ENCODE measurements at regions not wholly inside any gene's neighbourhood (a gene's known extent, or its start where the extent isn't known, plus 50 kb on each side); places are given as distances from the start of the nearest gene placed in this dataset.

DNA sequence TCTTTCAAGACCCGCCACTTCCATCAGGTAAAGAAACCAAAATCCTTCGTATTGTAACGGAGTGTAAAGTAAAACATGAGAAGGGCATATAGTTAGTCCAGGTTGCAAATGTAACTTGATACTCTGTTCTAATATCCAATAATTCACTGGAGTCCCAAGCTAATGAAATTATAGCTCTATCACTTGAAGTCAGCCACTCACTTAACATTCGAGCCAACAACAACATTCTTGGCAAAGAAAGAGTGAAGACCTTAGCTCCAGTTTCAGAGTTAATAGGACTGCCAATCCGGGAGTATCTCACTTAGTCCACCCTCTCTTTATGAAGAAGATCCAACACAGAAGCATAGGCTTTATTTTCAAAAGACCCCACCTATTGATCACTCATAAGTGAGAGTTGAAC is 298.0 kb upstream of the SOX11 start:
- H3K9me3 ChIP-seq (ENCODE audit: low read length): no peaks in the 10 kb centered on the region
- no peaks in the 10 kb centered on the region for H3K36me3 ChIP-seq (ENCODE audit: insufficient read depth, low read length)
- peaks cover 5% of the 10 kb centered on the region for H3K4me1 ChIP-seq (ENCODE audit: insufficient read depth, low read length)
- H3K27me3 ChIP-seq (ENCODE audit: insufficient read depth, low read length): no peaks in the 10 kb centered on the region
- no peak overlapping the region for H3K4me3 ChIP-seq (ENCODE audit: low read length)
- H2AFZ ChIP-seq (ENCODE audit: low read depth, low read length): no peak overlapping the region

DNA sequence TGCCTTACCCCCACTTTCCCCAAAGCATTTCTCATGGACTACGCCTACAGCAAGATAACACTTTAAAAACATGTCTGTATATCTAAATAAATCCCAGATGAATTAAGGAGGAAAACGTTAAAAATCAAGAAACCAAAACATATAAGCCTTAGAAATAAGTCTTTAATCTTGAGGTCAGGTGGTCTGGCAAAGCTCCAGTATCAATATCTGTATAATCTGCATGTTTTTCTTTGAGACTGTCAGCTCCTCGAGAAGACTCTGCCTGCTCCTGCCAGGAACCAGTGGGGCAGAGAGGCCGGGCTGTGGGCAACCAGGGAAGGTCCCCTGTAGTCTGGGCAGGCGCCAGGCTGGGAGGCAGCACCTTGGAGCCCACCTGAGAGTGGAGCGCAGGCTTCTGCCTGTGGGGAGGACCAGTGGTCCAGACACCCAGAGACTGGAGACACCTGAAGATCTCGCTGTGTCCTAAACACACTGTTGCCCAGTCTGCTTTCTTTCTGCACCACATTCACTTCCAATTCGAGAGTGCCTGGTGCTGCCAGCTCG is 291.0 kb upstream of the SOX11 start:
- H3K36me3 ChIP-seq (ENCODE audit: insufficient read depth, low read length): no peaks in the 10 kb centered on the region
- H3K27me3 ChIP-seq (ENCODE audit: insufficient read depth, low read length): no peaks in the 10 kb centered on the region
- H3K4me3 ChIP-seq (ENCODE audit: low read length): no peak overlapping the region
- no peak overlapping the region for H2AFZ ChIP-seq (ENCODE audit: low read depth, low read length)
- H3K4me1 ChIP-seq (ENCODE audit: insufficient read depth, low read length): no peaks in the 10 kb centered on the region
- peaks cover 5% of the 10 kb centered on the region for H3K9me3 ChIP-seq (ENCODE audit: low read length)

DNA sequence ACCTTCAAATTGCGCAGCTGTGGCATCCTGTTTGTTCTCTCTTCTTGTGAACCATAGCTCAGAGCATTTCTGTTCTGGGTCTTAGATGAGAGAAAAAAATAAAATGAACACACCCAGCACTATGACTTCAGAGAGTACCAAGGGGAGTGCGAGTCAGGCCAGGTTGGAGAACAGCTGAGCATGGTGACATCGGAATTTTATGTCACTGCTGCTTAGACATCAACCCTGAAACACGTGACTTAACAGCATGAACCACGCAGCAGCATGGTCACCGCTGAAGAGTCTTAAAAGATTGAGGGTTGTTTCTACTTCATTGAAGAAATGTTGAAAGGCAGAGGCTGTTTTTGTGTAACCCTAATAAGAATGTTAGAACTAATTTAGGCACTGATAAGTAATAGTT is 288.8 kb upstream of the SOX11 start:
- Histone ChIP-seq H3K9me3 (ENCODE audit: low read length) (peaks cover 10% of the 10 kb centered on the region), H3K27me3 (ENCODE audit: insufficient read depth, low read length) (no peaks in the 10 kb centered on the region), H3K4me1 (ENCODE audit: insufficient read depth, low read length) (peaks cover 3% of the 10 kb centered on the region), H3K36me3 (ENCODE audit: insufficient read depth, low read length) (no peaks in the 10 kb centered on the region), H2AFZ (ENCODE audit: low read depth, low read length) (no peak overlapping the region), H3K4me3 (ENCODE audit: low read length) (no peak overlapping the region)

DNA sequence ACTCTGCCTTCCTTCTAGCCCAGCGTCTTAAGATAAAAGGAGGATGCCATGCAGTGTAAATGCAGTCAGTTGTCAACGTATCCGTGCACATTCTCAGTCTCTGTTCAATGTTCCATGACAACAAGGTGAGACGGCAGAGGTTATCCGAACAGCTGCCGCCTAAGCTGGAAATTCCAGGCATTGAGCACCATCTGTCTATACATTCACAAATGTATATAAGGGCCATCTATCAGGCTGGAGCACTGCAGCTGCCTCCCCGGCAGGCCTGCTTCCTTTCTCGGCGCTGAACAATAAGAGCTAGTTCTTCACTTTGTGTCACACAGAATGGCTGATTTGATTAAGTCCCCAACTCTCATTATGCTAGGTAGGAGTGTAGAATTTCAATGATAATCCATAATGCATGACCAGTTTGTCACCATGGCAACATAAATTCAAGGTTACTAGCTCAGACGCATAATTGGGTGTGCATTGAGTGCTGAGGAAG is 282.2 kb upstream of the SOX11 start:
- H3K9me3 ChIP-seq (ENCODE audit: low read length): peaks cover 7% of the 10 kb centered on the region
- H2AFZ ChIP-seq (ENCODE audit: low read depth, low read length): no peak overlapping the region
- H3K4me3 ChIP-seq (ENCODE audit: low read length): peak overlapping the region; percentile 10
- no peaks in the 10 kb centered on the region for H3K27me3 ChIP-seq (ENCODE audit: insufficient read depth, low read length)
- no peaks in the 10 kb centered on the region for H3K36me3 ChIP-seq (ENCODE audit: insufficient read depth, low read length)
- peaks cover 45% of the 10 kb centered on the region for H3K4me1 ChIP-seq (ENCODE audit: insufficient read depth, low read length)

DNA sequence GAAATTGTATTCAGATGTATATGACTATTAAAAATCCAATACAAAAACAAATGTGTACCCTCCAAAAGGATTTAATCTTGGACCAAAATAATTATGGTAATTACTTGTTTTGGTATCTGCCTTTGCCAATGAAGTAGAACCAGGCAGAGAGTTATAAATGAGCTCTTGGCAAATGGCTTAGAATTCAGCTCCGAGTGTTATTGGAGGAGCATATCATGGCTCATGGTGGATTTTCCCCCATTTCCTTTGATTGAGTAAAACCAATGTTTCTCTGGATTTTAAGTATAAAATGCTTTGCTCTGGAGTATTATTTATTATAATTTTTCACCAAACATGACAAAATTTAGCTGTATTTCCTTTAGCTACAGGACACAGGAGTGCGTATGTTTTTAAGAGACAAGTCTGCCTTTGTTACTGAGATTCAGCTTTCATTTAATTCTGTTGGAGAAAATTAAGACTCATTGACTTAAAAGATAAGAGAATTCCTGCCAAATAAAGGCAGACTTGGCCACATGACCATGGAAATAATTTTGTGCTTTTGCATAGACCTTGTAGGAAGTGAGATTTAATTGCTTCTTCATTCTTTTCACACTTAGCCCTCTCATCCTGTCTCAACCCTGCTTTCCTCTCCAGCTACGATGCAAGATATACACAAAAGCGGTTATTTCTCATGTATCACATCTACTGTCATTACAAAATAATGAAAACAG is 281.0 kb upstream of the SOX11 start:
- Histone ChIP-seq H2AFZ (ENCODE audit: low read depth, low read length) (peak overlapping the region; percentile 73), H3K27me3 (ENCODE audit: insufficient read depth, low read length) (no peaks in the 10 kb centered on the region), H3K4me3 (ENCODE audit: low read length) (no peak overlapping the region), H3K4me1 (ENCODE audit: insufficient read depth, low read length) (peaks cover 45% of the 10 kb centered on the region), H3K9me3 (ENCODE audit: low read length) (peaks cover 5% of the 10 kb centered on the region), H3K36me3 (ENCODE audit: insufficient read depth, low read length) (no peaks in the 10 kb centered on the region)

DNA sequence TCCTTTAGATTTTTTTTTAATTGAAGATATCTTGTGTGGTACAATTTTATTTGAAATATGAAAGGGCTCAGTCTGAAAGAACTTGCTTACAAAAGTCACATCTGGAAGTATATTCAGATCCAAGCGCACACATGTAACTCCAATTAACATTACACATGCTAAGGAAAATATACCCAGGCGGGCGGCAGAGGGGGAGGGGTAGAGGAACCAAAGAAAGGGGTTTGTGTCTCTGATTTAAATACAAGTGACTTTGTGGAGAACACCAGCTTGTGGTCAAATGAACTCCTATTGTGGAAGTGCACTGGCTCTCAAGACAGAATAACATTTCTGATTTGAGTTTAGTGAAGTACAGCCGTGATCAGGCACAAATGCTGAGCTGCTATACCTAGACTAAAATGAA is 280.2 kb upstream of the SOX11 start:
- no peaks in the 10 kb centered on the region for H3K36me3 ChIP-seq (ENCODE audit: insufficient read depth, low read length)
- peak overlapping the region; percentile 37 for H3K4me3 ChIP-seq (ENCODE audit: low read length)
- peaks cover 45% of the 10 kb centered on the region for H3K4me1 ChIP-seq (ENCODE audit: insufficient read depth, low read length)
- no peaks in the 10 kb centered on the region for H3K27me3 ChIP-seq (ENCODE audit: insufficient read depth, low read length)
- H3K9me3 ChIP-seq (ENCODE audit: low read length): no peaks in the 10 kb centered on the region
- H2AFZ ChIP-seq (ENCODE audit: low read depth, low read length): peak overlapping the region; percentile 51

DNA sequence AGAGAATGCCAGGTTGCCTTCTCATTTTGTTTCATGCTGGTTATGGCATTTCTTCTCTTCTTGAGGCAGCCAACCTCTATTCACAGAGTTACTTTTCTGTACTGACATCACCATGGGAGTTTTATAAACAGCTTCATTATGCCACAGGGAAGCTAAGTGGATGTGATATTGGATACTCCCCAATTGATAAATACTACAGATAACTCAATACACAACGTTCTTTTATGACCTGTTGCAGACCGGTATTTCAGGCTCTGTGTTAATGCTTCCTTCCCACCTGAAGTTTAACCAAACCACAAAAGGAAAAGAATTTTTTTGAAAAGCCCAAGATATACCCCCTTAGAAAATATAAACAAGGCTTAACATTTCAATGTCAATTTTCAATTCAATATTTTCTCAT is 258.3 kb upstream of the SOX11 start:
- Histone ChIP-seq H3K27me3 (ENCODE audit: insufficient read depth, low read length) (no peaks in the 10 kb centered on the region), H3K9me3 (ENCODE audit: low read length) (no peaks in the 10 kb centered on the region), H2AFZ (ENCODE audit: low read depth, low read length) (no peak overlapping the region), H3K4me3 (ENCODE audit: low read length) (no peak overlapping the region), H3K36me3 (ENCODE audit: insufficient read depth, low read length) (no peaks in the 10 kb centered on the region), H3K4me1 (ENCODE audit: insufficient read depth, low read length) (no peaks in the 10 kb centered on the region)

DNA sequence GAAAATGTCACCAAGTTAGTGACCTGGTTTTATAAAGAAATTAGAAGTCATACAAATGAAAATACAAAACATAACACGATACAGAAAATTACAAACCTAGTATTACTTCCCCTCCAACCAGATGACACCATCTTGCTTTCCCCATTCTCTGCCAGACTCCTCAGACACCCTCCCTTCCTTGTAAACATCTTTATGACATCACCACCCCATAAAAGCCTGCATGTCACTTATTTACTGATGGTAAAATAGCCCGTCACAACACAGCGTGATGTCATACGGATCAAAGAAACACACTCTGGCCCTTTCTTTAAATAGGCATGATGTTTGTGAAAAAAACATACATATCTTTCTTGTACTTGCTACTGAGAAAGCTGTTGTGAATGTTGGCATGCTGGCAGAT is 254.8 kb upstream of the SOX11 start:
- H3K9me3 ChIP-seq (ENCODE audit: low read length): no peaks in the 10 kb centered on the region
- H3K4me1 ChIP-seq (ENCODE audit: insufficient read depth, low read length): no peaks in the 10 kb centered on the region
- H3K27me3 ChIP-seq (ENCODE audit: insufficient read depth, low read length): no peaks in the 10 kb centered on the region

DNA sequence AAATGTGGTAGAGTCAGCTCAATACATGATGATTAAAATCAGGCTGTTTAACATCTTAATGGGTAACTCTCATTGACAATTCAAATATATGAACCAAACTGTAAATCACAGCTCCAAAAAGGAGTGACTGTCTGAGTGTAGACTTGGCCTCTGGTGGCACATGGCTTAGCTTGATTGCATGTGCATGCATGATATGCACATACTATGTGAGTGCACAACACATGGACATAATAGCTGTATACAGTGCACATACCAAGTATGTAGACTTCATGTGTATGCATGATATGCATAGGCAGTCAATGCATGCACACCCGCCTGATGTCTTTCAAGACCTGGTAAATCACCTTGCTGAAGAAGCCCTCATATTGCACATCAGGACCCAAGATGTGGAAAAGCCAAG is 252.0 kb upstream of the SOX11 start:
- no peaks in the 10 kb centered on the region for H3K36me3 ChIP-seq (ENCODE audit: insufficient read depth, low read length)
- H3K4me1 ChIP-seq (ENCODE audit: insufficient read depth, low read length): no peaks in the 10 kb centered on the region
- no peak overlapping the region for H2AFZ ChIP-seq (ENCODE audit: low read depth, low read length)
- no peaks in the 10 kb centered on the region for H3K27me3 ChIP-seq (ENCODE audit: insufficient read depth, low read length)
- no peaks in the 10 kb centered on the region for H3K9me3 ChIP-seq (ENCODE audit: low read length)
- no peak overlapping the region for H3K4me3 ChIP-seq (ENCODE audit: low read length)

More for the DNA sequence above, 254.8 kb upstream of the SOX11 start:
- Histone ChIP-seq H2AFZ (ENCODE audit: low read depth, low read length) (no peak overlapping the region), H3K4me3 (ENCODE audit: low read length) (no peak overlapping the region), H3K36me3 (ENCODE audit: insufficient read depth, low read length) (no peaks in the 10 kb centered on the region)

DNA sequence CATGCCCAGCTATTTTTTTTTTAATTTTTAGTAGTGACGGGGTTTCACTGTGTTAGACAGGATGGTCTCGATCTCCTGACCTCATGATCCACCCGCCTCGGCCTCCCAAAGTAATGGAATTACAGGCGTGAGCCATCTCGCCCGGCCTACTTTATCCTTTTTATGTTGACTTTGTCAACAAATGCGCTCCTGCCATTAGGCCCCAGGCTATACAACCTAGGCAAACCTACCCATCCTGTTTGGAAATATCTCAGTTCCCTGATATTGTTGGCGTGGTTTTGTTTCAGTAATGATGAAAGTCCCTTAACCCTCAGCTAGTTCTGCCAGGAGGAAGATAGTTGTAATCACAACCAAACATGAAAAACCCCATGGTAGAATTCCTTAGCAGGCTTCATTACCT is 249.4 kb upstream of the SOX11 start:
- Histone ChIP-seq H3K4me3 (ENCODE audit: low read length) (no peak overlapping the region), H2AFZ (ENCODE audit: low read depth, low read length) (no peak overlapping the region), H3K27me3 (ENCODE audit: insufficient read depth, low read length) (no peaks in the 10 kb centered on the region), H3K36me3 (ENCODE audit: insufficient read depth, low read length) (no peaks in the 10 kb centered on the region), H3K4me1 (ENCODE audit: insufficient read depth, low read length) (no peaks in the 10 kb centered on the region), H3K9me3 (ENCODE audit: low read length) (no peaks in the 10 kb centered on the region)

DNA sequence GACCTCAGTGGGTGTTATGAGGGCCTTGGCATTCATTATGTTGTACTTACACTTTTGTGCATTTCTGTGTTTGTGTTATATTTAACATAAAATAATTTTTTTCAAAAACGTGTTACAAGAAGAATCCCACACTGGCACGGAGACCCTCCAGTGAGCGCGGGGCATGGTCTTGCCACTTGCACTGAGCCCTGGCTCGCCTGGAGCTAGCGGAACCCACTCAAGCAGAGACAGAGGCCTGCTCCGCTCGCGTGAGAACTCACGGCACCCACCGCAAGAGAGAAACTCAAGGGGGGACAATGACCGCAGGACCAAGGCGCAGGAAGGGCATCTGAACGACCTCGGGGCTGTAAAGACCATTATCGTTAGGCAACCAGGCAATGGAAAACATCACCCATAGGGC is 248.0 kb upstream of the SOX11 start:
- H3K36me3 ChIP-seq (ENCODE audit: insufficient read depth, low read length): no peaks in the 10 kb centered on the region
- no peak overlapping the region for H3K4me3 ChIP-seq (ENCODE audit: low read length)
- no peaks in the 10 kb centered on the region for H3K27me3 ChIP-seq (ENCODE audit: insufficient read depth, low read length)
- H2AFZ ChIP-seq (ENCODE audit: low read depth, low read length): no peak overlapping the region
- H3K9me3 ChIP-seq (ENCODE audit: low read length): no peaks in the 10 kb centered on the region
- H3K4me1 ChIP-seq (ENCODE audit: insufficient read depth, low read length): no peaks in the 10 kb centered on the region

DNA sequence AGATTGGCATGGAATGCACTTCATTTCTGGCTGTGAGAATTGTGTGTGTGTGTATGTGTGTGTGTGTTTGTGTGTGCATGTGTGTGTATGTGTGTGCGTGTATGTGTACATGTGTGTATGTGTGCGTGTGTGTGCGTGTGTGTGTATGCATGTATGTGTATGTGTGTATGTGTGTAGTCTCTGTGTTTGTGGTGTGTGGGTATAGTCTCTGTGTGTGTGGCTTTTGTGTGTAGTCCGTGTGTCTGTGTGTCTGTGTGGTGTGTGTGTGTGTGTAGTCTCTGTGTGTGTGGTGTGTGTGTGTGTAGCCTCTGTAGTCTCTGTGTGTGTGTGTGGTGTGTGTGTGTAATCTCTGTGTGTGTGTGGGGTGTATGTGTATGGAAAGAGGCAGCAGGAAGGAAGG is 247.3 kb upstream of the SOX11 start:
- no peak overlapping the region for H3K4me3 ChIP-seq (ENCODE audit: low read length)
- no peaks in the 10 kb centered on the region for H3K27me3 ChIP-seq (ENCODE audit: insufficient read depth, low read length)
- H3K9me3 ChIP-seq (ENCODE audit: low read length): no peaks in the 10 kb centered on the region
- H3K4me1 ChIP-seq (ENCODE audit: insufficient read depth, low read length): no peaks in the 10 kb centered on the region
- no peaks in the 10 kb centered on the region for H3K36me3 ChIP-seq (ENCODE audit: insufficient read depth, low read length)
- no peak overlapping the region for H2AFZ ChIP-seq (ENCODE audit: low read depth, low read length)

DNA sequence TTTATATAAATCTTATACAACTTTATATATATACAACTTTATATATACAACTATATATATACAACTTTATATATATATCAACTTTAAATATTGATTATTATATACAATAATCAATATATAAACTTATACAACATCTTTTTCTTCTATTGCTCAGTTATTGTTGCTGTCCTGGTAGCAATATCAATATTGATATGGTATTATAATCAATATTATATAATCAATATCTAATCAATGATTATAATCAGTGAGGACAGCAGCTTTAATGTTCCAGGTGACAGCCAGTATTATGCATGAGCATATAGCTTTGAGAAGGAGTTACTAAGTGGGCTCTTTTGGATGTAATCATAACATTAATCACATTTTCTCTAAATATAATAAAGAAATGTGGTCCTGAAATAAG is 242.3 kb upstream of the SOX11 start:
- H3K4me3 ChIP-seq (ENCODE audit: low read length): no peak overlapping the region
- no peaks in the 10 kb centered on the region for H3K9me3 ChIP-seq (ENCODE audit: low read length)
- H2AFZ ChIP-seq (ENCODE audit: low read depth, low read length): no peak overlapping the region
- H3K4me1 ChIP-seq (ENCODE audit: insufficient read depth, low read length): peaks cover 13% of the 10 kb centered on the region
- H3K36me3 ChIP-seq (ENCODE audit: insufficient read depth, low read length): no peaks in the 10 kb centered on the region
- no peaks in the 10 kb centered on the region for H3K27me3 ChIP-seq (ENCODE audit: insufficient read depth, low read length)

Data from neuron (in vitro differentiated cells).